Neural crest cell (in vitro differentiated cells): ENCODE measurements at regions not wholly inside any gene's neighbourhood (a gene's known extent, or its start where the extent isn't known, plus 50 kb on each side); places are given as distances from the start of the nearest gene placed in this dataset.
"Not testable (repeated sequence)": the region's sequence is repeated elsewhere in the genome, so short reads cannot be mapped to it uniquely, and the experiment has no call there.

Experiments used
- DNase-seq: peaks from one replicate; pipeline ENCODE4 v3.0.0; 2021; ENCODE audit warnings: low read depth, mixed read lengths, low spot score
- H3K27ac Mint-ChIP-seq: one replicate; pipeline ENCODE4 v1.8.0; 2021; ENCODE audit warnings: mild to moderate bottlenecking, mixed read lengths; ENCODE audit not compliant: unreplicated experiment
- H3K27me3 Mint-ChIP-seq: 2 replicates; pipeline ENCODE4 v1.8.0; 2021; ENCODE audit warnings: low read depth, mild to moderate bottlenecking, mixed read lengths
- H3K36me3 Mint-ChIP-seq: 2 replicates; pipeline ENCODE4 v1.8.0; 2021; ENCODE audit warnings: low read depth, mild to moderate bottlenecking, mixed read lengths
- H3K4me1 Mint-ChIP-seq: 2 replicates; pipeline ENCODE4 v1.8.0; 2021; ENCODE audit warnings: mixed read lengths
- H3K4me3 Mint-ChIP-seq: one replicate; pipeline ENCODE4 v1.8.0; 2021; ENCODE audit warnings: mild to moderate bottlenecking, mixed read lengths
- H3K9me3 Mint-ChIP-seq: 2 replicates; pipeline ENCODE4 v1.8.0; 2021; ENCODE audit warnings: mixed read lengths
- TF ChIP-seq, protein P1 (sequence below): fragments of 200-600 bp; sonication (generic); conservative IDR thresholded peaks from 2 replicates; pipeline ENCODE4 v1.5.0; 2021; ENCODE audit warnings: antibody characterized with exemption, mild to moderate bottlenecking

DNA sequence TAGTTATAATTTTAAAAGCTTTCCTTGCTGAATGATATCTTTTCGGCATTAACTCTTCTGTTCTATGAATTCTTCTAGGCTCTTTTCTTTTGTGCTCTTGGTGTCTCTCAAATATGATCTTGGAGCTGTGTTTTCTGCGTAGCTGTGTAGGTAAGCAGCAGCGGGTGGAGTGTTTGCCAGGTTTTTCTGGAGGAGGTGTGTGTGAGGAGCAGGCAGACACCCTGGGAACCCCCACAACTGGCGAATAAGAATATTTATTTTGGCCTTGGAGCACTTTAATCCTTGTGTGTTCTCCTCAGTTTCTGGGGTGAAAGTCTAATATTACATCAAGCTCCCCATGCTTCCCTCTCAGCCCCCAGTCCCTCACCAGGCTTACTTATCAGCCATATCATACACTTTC is 232.0 kb upstream of the FANCL start:
- Mint-ChIP-seq H3K36me3 (no peaks in the 10 kb centered on the region), H3K9me3 (peaks cover 3% of the 10 kb centered on the region), H3K4me1 (no peaks in the 10 kb centered on the region), H3K27me3 (no peaks in the 10 kb centered on the region), H3K4me3 (no peak overlapping the region), H3K27ac (no peak overlapping the region)
- TF ChIP-seq, protein P1, sequence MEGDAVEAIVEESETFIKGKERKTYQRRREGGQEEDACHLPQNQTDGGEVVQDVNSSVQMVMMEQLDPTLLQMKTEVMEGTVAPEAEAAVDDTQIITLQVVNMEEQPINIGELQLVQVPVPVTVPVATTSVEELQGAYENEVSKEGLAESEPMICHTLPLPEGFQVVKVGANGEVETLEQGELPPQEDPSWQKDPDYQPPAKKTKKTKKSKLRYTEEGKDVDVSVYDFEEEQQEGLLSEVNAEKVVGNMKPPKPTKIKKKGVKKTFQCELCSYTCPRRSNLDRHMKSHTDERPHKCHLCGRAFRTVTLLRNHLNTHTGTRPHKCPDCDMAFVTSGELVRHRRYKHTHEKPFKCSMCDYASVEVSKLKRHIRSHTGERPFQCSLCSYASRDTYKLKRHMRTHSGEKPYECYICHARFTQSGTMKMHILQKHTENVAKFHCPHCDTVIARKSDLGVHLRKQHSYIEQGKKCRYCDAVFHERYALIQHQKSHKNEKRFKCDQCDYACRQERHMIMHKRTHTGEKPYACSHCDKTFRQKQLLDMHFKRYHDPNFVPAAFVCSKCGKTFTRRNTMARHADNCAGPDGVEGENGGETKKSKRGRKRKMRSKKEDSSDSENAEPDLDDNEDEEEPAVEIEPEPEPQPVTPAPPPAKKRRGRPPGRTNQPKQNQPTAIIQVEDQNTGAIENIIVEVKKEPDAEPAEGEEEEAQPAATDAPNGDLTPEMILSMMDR: no peak
- no peak for DNase-seq

GRCh38 chr2:58466804-58467203 is 225.7 kb upstream of the FANCL start:
- DNase-seq: no peak
- Mint-ChIP-seq H3K27me3 (no peaks in the 10 kb centered on the region), H3K27ac (no peak overlapping the region), H3K4me1 (no peaks in the 10 kb centered on the region), H3K9me3 (no peaks in the 10 kb centered on the region), H3K36me3 (no peaks in the 10 kb centered on the region), H3K4me3 (no peak overlapping the region)
- TF ChIP-seq, protein P1: no peak

DNA sequence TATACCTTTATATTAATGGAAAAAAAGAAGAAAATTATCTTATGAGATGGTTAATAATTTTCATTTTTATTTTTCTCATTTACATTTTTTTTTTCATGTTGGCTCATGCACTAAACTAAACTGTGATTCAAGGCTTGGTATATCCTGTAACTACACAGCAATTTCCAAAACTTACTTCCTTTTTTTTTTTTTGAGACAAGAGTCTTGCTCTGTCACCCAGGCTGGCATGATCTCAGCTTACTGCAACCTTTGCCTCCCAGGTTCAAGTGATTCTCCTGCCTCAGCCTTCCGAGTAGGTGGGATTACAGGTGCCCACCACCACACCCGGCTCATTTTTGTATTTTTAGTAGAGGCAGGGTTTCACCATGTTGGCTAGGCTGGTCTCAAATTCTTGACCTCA is 224.9 kb upstream of the FANCL start:
- H3K4me3 Mint-ChIP-seq, H3K36me3 Mint-ChIP-seq, H3K27ac Mint-ChIP-seq, H3K4me1 Mint-ChIP-seq, H3K9me3 Mint-ChIP-seq, DNase-seq, H3K27me3 Mint-ChIP-seq: not testable (repeated sequence)

- Mint-ChIP-seq H3K4me1 (no peaks in the 10 kb centered on the region), H3K36me3 (no peaks in the 10 kb centered on the region), H3K27ac (no peak overlapping the region), H3K27me3 (no peaks in the 10 kb centered on the region), H3K4me3 (no peak overlapping the region), H3K9me3 (peaks cover 8% of the 10 kb centered on the region)
- DNase-seq: no peak
- TF ChIP-seq, protein P1: no peak
Measured at GRCh38 chr2:58460670-58461069, 219.5 kb upstream of the FANCL start.

GRCh38 chr2:58449286-58450010 is 208.3 kb upstream of the FANCL start:
- Mint-ChIP-seq H3K27me3 (no peaks in the 10 kb centered on the region), H3K27ac (no peak overlapping the region), H3K4me3 (no peak overlapping the region), H3K36me3 (no peaks in the 10 kb centered on the region), H3K4me1 (peaks cover 6% of the 10 kb centered on the region), H3K9me3 (no peaks in the 10 kb centered on the region)
- TF ChIP-seq, protein P1: peak; percentile 38
- DNase-seq: no peak

DNA sequence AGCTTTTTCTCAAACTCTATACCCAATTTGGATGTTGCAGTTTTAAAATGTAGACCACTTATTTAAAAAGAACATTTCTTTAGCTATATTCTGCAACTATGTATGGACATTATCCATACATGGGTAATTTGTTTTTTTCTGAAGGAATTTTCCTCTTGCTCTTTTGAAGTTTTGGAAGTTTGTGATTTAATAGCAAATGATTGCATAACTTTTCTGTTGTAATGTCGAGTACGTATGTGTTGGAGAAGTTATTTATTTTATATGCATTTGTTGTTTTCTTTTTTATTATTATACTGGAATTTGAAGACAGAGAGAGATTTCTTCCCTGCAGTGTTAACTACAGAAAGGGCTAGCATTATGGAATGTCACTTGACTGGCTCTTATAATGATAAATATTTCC is 207.7 kb upstream of the FANCL start:
- H3K27me3 Mint-ChIP-seq: no peaks in the 10 kb centered on the region
- H3K27ac Mint-ChIP-seq: no peak overlapping the region
- DNase-seq: no peak
- H3K4me3 Mint-ChIP-seq: no peak overlapping the region
- TF ChIP-seq, protein P1: no peak
- no peaks in the 10 kb centered on the region for H3K36me3 Mint-ChIP-seq
- no peaks in the 10 kb centered on the region for H3K9me3 Mint-ChIP-seq
- H3K4me1 Mint-ChIP-seq: peaks cover 6% of the 10 kb centered on the region
